MM.1S (cell line): ENCODE measurements at regions not wholly inside any gene's neighbourhood (a gene's known extent, or its start where the extent isn't known, plus 50 kb on each side); places are given as distances from the start of the nearest gene placed in this dataset.

ENCODE experiments used
- DNase-seq: peaks from one replicate; pipeline ENCODE4 v3.0.0-alpha.2; 2015
- H2AFZ ChIP-seq: fragments of 300-600 bp; sonication (generic); 2 replicates; pipeline ENCODE4 v1.6.0; 2016; ENCODE audit warnings: antibody characterized with exemption, low read length
- H3F3A ChIP-seq: fragments of 300-600 bp; sonication (generic); 2 replicates; pipeline ENCODE4 v1.6.1; 2016; ENCODE audit warnings: mild to moderate bottlenecking, antibody characterized with exemption, low read length, moderate library complexity, mixed read lengths; ENCODE audit not compliant: insufficient read depth
- H3K27ac ChIP-seq: fragments of 300-600 bp; sonication (generic); 2 replicates; pipeline ENCODE4 v1.5.1; 2016; ENCODE audit warnings: mild to moderate bottlenecking, low read length
- H3K27me3 ChIP-seq: fragments of 300-600 bp; sonication (generic); replicated peaks from 2 replicates; pipeline ENCODE4 v1.6.0; 2016; ENCODE audit warnings: low read length; ENCODE audit not compliant: insufficient read depth
- H3K36me3 ChIP-seq: fragments of 300-600 bp; sonication (generic); replicated peaks from 2 replicates; pipeline ENCODE4 v1.6.1; 2016; ENCODE audit warnings: mild to moderate bottlenecking, low read length, mixed read lengths; ENCODE audit not compliant: insufficient read depth
- H3K4me1 ChIP-seq: fragments of 300-600 bp; sonication (generic); 2 replicates; pipeline ENCODE4 v1.6.1; 2016; ENCODE audit warnings: low read length, mixed read lengths
- H3K4me2 ChIP-seq: fragments of 300-600 bp; sonication (generic); 2 replicates; pipeline ENCODE4 v1.6.0; 2016; ENCODE audit warnings: low read depth, low read length
- H3K4me3 ChIP-seq: fragments of 300-600 bp; sonication (generic); 2 replicates; pipeline ENCODE4 v1.5.1; 2016; ENCODE audit warnings: low read length, mixed read lengths
- H3K79me2 ChIP-seq: fragments of 300-600 bp; sonication (generic); 2 replicates; pipeline ENCODE4 v1.6.1; 2016; ENCODE audit warnings: mixed run types, low read length, mixed read lengths
- H3K9ac ChIP-seq: fragments of 300-600 bp; sonication (generic); 2 replicates; pipeline ENCODE4 v1.6.1; 2016; ENCODE audit warnings: low read length, mixed read lengths
- H3K9me2 ChIP-seq: fragments of 300-600 bp; sonication (generic); replicated peaks from 2 replicates; pipeline ENCODE4 v1.6.1; 2016; ENCODE audit warnings: mild to moderate bottlenecking, low read length, mixed read lengths; ENCODE audit not compliant: insufficient read depth
- H3K9me3 ChIP-seq: fragments of 300-600 bp; sonication (generic); replicated peaks from 2 replicates; pipeline ENCODE4 v1.6.1; 2016; ENCODE audit warnings: mild to moderate bottlenecking, low read length, mixed read lengths; ENCODE audit not compliant: insufficient read depth
- H4K20me1 ChIP-seq: fragments of 300-600 bp; sonication (generic); 2 replicates; pipeline ENCODE4 v1.6.1; 2016; ENCODE audit warnings: mild to moderate bottlenecking, low read length, moderate library complexity, mixed read lengths; ENCODE audit not compliant: insufficient read depth
- CTCF ChIP-seq: fragments of 300-600 bp; sonication (generic); IDR thresholded peaks from 2 replicates; pipeline ENCODE4 v1.5.1; 2016; ENCODE audit warnings: antibody characterized with exemption, low read length, mixed read lengths
- EZH2 ChIP-seq: fragments of 300-600 bp; sonication (generic); optimal IDR thresholded peaks from 2 replicates; pipeline ENCODE3; 2017; ENCODE audit warnings: low read depth, mild to moderate bottlenecking, antibody characterized with exemption, low read length, mixed read lengths
- EZH2phosphoT487 ChIP-seq: fragments of 300-600 bp; sonication (generic); IDR thresholded peaks from 2 replicates; pipeline ENCODE4 v1.6.1; 2018; ENCODE audit warnings: antibody characterized with exemption, low read length

- no peaks in the 10 kb centered on the region for H3K4me1 ChIP-seq
- no peak overlapping the region for H3K27ac ChIP-seq
- TF ChIP-seq CTCF: no peak
- no peak for TF ChIP-seq EZH2
- no peak for TF ChIP-seq EZH2phosphoT487
- no peak overlapping the region for H3K4me2 ChIP-seq
- no peaks in the 10 kb centered on the region for H3K9me2 ChIP-seq
- no peaks in the 10 kb centered on the region for H3K9me3 ChIP-seq
- DNase-seq: no peak
- H3K27me3 ChIP-seq: no peaks in the 10 kb centered on the region
- H3K9ac ChIP-seq: no peak overlapping the region
- H3K36me3 ChIP-seq: no peaks in the 10 kb centered on the region
- H3K4me3 ChIP-seq: no peak overlapping the region
- H2AFZ ChIP-seq: no peak overlapping the region
- no peaks in the 10 kb centered on the region for H4K20me1 ChIP-seq
- H3K79me2 ChIP-seq: no peaks in the 10 kb centered on the region
- no peaks in the 10 kb centered on the region for H3F3A ChIP-seq
Measured at GRCh38 chr2:184336688-184337087, 261.6 kb upstream of the ZNF804A start.

DNA sequence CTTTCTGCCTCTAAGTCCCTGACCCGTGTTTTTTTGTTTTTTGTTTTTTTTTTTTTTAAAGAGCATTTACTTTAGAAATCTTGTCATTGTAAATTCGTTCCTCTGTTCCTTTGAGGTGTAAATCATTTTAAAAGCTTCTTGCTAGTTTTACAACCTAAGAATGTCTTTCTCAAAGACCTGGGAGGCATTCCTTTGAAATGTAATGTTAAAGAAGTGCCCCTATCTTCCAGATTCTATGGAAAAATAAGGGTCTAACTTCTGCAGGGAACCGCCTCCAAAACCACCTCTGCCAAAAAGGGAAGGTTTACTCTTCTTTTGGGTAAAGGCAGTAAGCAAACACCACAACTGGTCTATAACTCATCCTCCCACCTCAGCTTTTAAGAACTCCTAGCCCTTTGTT lies 259.6 kb upstream of the ZNF804A start:
- Histone ChIP-seq H3K27ac (no peak overlapping the region), H3K9me2 (no peaks in the 10 kb centered on the region), H3K9ac (no peak overlapping the region), H3K27me3 (no peaks in the 10 kb centered on the region), H3F3A (no peaks in the 10 kb centered on the region), H4K20me1 (no peaks in the 10 kb centered on the region), H3K79me2 (no peaks in the 10 kb centered on the region), H3K4me2 (no peak overlapping the region), H3K9me3 (no peaks in the 10 kb centered on the region), H3K4me1 (no peaks in the 10 kb centered on the region), H3K36me3 (no peaks in the 10 kb centered on the region), H3K4me3 (no peak overlapping the region), H2AFZ (no peak overlapping the region)
- TF ChIP-seq CTCF: no peak
- TF ChIP-seq EZH2phosphoT487: no peak
- TF ChIP-seq EZH2: no peak
- no peak for DNase-seq

DNA sequence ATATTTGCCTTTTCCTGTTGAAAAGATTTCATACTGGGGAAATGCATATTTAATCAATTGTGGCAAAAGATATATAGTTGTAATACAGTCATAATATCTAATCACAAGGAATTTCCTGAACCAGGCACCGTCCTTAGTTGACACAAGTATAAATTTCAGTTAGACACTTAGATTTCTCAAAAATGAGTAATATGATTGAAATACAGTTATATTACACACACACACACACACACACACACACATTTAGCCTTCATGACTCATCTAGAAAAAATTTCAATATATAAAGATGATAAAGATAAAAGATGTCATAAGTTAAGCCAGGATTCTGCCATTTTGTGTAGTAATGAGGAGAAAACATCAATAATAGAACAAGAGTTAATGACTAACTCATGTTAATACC lies 258.4 kb upstream of the ZNF804A start:
- Histone ChIP-seq H3K27ac (no peak overlapping the region), H3K4me3 (no peak overlapping the region), H3K9ac (no peak overlapping the region), H3K27me3 (no peaks in the 10 kb centered on the region), H3K4me1 (no peaks in the 10 kb centered on the region), H2AFZ (no peak overlapping the region), H3K79me2 (no peaks in the 10 kb centered on the region), H3K36me3 (no peaks in the 10 kb centered on the region), H3K4me2 (no peak overlapping the region), H3K9me3 (no peaks in the 10 kb centered on the region), H3F3A (no peaks in the 10 kb centered on the region), H3K9me2 (no peaks in the 10 kb centered on the region), H4K20me1 (no peaks in the 10 kb centered on the region)
- no peak for DNase-seq
- TF ChIP-seq EZH2: no peak

DNA sequence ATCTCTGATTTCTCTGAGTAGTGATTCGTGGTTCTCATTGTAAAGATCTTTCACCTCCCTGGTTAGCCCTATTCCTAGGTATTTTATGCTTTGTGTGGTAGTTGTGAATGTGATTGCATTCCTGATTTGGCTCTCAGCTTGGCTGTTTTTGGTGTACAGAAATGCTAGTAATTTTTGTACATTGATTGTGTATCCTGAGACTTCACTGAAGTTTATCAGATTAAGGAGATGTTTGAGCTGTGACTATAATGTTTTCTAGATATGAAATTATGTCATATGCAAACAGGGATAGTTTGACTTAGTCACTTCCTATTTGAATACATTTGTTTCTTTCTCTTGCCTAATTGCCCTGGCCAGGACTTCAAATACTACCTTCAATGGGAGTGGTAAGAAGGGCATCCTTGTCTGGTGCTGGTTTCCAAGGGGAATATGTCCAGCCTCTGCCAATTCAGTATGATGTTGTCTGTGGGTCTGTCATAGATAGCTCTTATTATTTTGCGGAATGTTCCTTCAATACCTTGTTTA lies 251.9 kb upstream of the ZNF804A start:
- Histone ChIP-seq H3K4me3 (no peak overlapping the region), H3K27ac (no peak overlapping the region), H3K9ac (no peak overlapping the region), H3K4me1 (peaks cover 7% of the 10 kb centered on the region), H3K4me2 (no peak overlapping the region), H2AFZ (no peak overlapping the region), H3K9me3 (no peaks in the 10 kb centered on the region), H3F3A (no peaks in the 10 kb centered on the region), H3K79me2 (no peaks in the 10 kb centered on the region), H3K36me3 (no peaks in the 10 kb centered on the region), H3K27me3 (no peaks in the 10 kb centered on the region), H4K20me1 (no peaks in the 10 kb centered on the region), H3K9me2 (no peaks in the 10 kb centered on the region)
- DNase-seq: no peak
- no peak for TF ChIP-seq EZH2
- no peak for TF ChIP-seq CTCF
- no peak for TF ChIP-seq EZH2phosphoT487
